NCI-H1417 (cell line): ENCODE measurements at regions not wholly inside any gene's neighbourhood (a gene's known extent, or its start where the extent isn't known, plus 50 kb on each side); places are given as distances from the start of the nearest gene placed in this dataset.
A peak's percentile ranks its signal among the peaks of the same experiment; 100 is the strongest.
"Not testable (repeated sequence)": the region's sequence is repeated elsewhere in the genome, so short reads cannot be mapped to it uniquely, and the experiment has no call there.

Experiments
- DNase-seq, 3 experiments: peaks; one replicate each; lab custom pipeline; 2025; lab: John Stamatoyannopoulos, UW

GRCh38 chr5:126002222-126002897 is 420.8 kb upstream of the GRAMD2B start:
- DNase-seq = no peak

- no peak for DNase-seq
Measured at GRCh38 chr5:126003309-126003708, 419.9 kb upstream of the GRAMD2B start.

- DNase-seq = peak; percentile 0 to 51 (median 38)
Measured at GRCh38 chr5:126004636-126005035, 418.6 kb upstream of the GRAMD2B start.

GRCh38 chr5:126007841-126008240 is 415.4 kb upstream of the GRAMD2B start:
- no peak for DNase-seq

GRCh38 chr5:126009566-126009965 is 413.6 kb upstream of the GRAMD2B start:
- DNase-seq = peak in 2 of 3 experiments; percentile 2 to 4

GRCh38 chr5:126011526-126011925 is 411.7 kb upstream of the GRAMD2B start:
- not testable (repeated sequence) for DNase-seq

- no peak for DNase-seq
Measured at GRCh38 chr5:126014676-126015075, 408.5 kb upstream of the GRAMD2B start.

GRCh38 chr5:126015235-126016181 is 407.7 kb upstream of the GRAMD2B start:
- peak; percentile 20 to 87 (median 66) for DNase-seq

GRCh38 chr5:126016256-126016655 is 407.0 kb upstream of the GRAMD2B start:
- DNase-seq = peak in 2 of 3 experiments; percentile 26 to 77

- no peak for DNase-seq
Measured at GRCh38 chr5:126017096-126017495, 406.1 kb upstream of the GRAMD2B start.

- DNase-seq = peak in 1 of 3 experiments; percentile 17
Measured at GRCh38 chr5:126020770-126021169, 402.4 kb upstream of the GRAMD2B start.

GRCh38 chr5:126023994-126024441 is 399.2 kb upstream of the GRAMD2B start:
- peak in 1 of 3 experiments; percentile 39 for DNase-seq

- no peak for DNase-seq
Measured at GRCh38 chr5:126027149-126027548, 396.1 kb upstream of the GRAMD2B start.

- no peak for DNase-seq
Measured at GRCh38 chr5:126027652-126028051, 395.6 kb upstream of the GRAMD2B start.

- no peak for DNase-seq
Measured at GRCh38 chr5:126028336-126028735, 394.9 kb upstream of the GRAMD2B start.

- DNase-seq = not testable (repeated sequence)
Measured at GRCh38 chr5:126029282-126029681, 393.9 kb upstream of the GRAMD2B start.

GRCh38 chr5:126030698-126031097 is 392.5 kb upstream of the GRAMD2B start:
- no peak for DNase-seq

- DNase-seq = no peak
Measured at GRCh38 chr5:126031989-126032716, 391.1 kb upstream of the GRAMD2B start.

GRCh38 chr5:126043688-126044087 is 379.5 kb upstream of the GRAMD2B start:
- DNase-seq = peak in 1 of 3 experiments; percentile 87

- peak; percentile 60 to 94 (median 65) for DNase-seq
Measured at GRCh38 chr5:126044111-126044668, 379.0 kb upstream of the GRAMD2B start.

- DNase-seq = peak in 2 of 3 experiments; percentile 7 to 32
Measured at GRCh38 chr5:126044931-126045565, 378.2 kb upstream of the GRAMD2B start.
